Activated CD8-positive, alpha-beta memory T cell treated with anti-CD3 and anti-CD28 coated beads, Interleukin-2, amount 10 ng/mL, durations not matched to agents 7 days and 5 days (primary cell): ENCODE measurements at regions not wholly inside any gene's neighbourhood (a gene's known extent, or its start where the extent isn't known, plus 50 kb on each side); places are given as distances from the start of the nearest gene placed in this dataset.

ENCODE experiments used
- ATAC-seq: fragments of 150-1000 bp; cut with Tn5 transposase; one replicate; pipeline ENCODE4 v1.10.0; 2021; ENCODE audit warnings: moderate library complexity
- CTCF ChIA-PET: fragments of 350-600 bp; sonication (Branson Sonifier 250); formaldehyde crosslinking; loops from one replicate; lab custom pipeline; 2021; ENCODE audit warnings: antibody characterized with exemption; lab: Charles Lee
- DNase-seq: peaks from one replicate; pipeline ENCODE4 v3.0.0-alpha.2; 2020
- H3K27ac Mint-ChIP-seq: one replicate; pipeline ENCODE4 v1.8.0; 2021; ENCODE audit warnings: mild to moderate bottlenecking, mixed read lengths
- H3K27me3 Mint-ChIP-seq: one replicate; pipeline ENCODE4 v1.8.0; 2021; ENCODE audit warnings: mixed read lengths
- H3K36me3 Mint-ChIP-seq: one replicate; pipeline ENCODE4 v1.8.0; 2021; ENCODE audit warnings: mild to moderate bottlenecking, mixed read lengths
- H3K4me1 Mint-ChIP-seq: one replicate; pipeline ENCODE4 v1.8.0; 2021; ENCODE audit warnings: mixed read lengths
- H3K4me3 Mint-ChIP-seq: one replicate; pipeline ENCODE4 v1.8.0; 2021; ENCODE audit warnings: mild to moderate bottlenecking, moderate library complexity, mixed read lengths
- H3K9me3 Mint-ChIP-seq: one replicate; pipeline ENCODE4 v1.8.0; 2022; ENCODE audit warnings: low read depth, mixed read lengths

DNA sequence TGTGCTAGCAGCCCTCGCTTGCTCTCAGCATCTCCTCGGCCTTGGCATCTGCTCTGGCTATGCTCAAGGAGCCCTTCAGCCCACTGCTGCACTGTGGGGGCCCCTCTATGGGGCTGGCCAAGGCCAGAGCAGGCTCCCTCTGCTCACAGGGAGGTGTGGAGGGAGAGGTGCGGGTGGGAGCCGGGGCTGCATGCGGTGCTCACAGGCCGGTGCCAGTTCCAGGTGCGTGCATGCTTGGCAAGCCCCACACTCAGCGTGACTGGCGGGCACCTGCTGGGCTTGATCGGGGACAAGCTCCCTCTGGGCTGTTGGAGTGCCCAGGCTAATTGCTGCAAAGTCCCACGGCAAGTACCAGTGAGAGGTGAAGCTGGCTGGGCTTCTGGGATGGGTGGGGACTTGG is 170.5 kb downstream of the TRIM36 start:
- no peaks in the 10 kb centered on the region for H3K9me3 Mint-ChIP-seq
- CTCF ChIA-PET = no interaction called here
- ATAC-seq (no peak), DNase-seq (no peak)
- no peaks in the 10 kb centered on the region for H3K27me3 Mint-ChIP-seq
- H3K36me3 Mint-ChIP-seq = no peaks in the 10 kb centered on the region
- no peaks in the 10 kb centered on the region for H3K4me1 Mint-ChIP-seq
- no peak overlapping the region for H3K4me3 Mint-ChIP-seq
- H3K27ac Mint-ChIP-seq = no peak overlapping the region

DNA sequence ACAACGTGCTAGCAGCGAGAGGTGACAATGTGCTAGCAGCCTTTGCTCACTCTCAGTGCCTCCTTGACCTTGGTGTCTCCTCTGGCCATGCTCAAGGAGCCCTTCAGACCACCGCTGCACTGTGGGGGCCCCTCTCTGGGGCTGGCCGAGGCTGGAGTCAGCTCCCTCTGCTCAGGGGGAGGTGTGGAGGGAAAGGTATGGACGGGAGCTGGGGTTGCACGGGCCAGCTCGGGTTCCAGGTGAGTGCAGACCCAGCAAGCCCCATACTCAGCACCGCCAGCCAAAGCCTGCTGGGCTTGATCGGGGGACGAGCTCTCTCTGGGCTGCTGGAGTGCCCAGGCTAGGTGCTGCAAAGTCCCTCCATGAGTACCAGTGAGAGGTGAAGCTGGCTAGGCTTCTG is 180.2 kb downstream of the TRIM36 start:
- H3K27ac Mint-ChIP-seq = no peak overlapping the region
- H3K27me3 Mint-ChIP-seq = no peaks in the 10 kb centered on the region
- CTCF ChIA-PET = no interaction called here
- no peak for ATAC-seq
- H3K9me3 Mint-ChIP-seq = no peaks in the 10 kb centered on the region
- no peaks in the 10 kb centered on the region for H3K36me3 Mint-ChIP-seq
- H3K4me1 Mint-ChIP-seq = peaks cover 3% of the 10 kb centered on the region
- no peak for DNase-seq
- no peak overlapping the region for H3K4me3 Mint-ChIP-seq

DNA sequence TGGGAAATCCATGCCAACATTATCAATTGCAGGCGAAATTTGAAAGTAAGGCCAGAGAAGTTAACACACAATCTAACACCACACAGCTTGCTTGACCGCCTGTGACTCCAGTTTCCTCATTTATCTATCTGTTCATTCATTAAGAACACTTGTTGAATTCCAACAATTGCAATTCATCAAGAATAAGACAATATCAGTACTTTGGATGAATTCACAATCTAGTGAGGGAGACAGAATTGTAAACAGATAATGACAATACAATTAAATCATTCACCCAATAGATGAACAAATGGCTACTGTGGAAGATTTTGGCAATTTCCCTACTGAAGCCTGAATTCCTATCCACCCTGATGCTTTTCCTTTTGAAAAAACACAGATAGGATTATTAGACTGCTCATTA is 181.6 kb downstream of the TRIM36 start:
- CTCF ChIA-PET = no interaction called here
- ATAC-seq (no peak), DNase-seq (no peak)
- peaks cover 3% of the 10 kb centered on the region for H3K4me1 Mint-ChIP-seq
- H3K36me3 Mint-ChIP-seq = no peaks in the 10 kb centered on the region
- no peak overlapping the region for H3K4me3 Mint-ChIP-seq
- H3K27me3 Mint-ChIP-seq = no peaks in the 10 kb centered on the region
- no peak overlapping the region for H3K27ac Mint-ChIP-seq
- H3K9me3 Mint-ChIP-seq = no peaks in the 10 kb centered on the region

DNA sequence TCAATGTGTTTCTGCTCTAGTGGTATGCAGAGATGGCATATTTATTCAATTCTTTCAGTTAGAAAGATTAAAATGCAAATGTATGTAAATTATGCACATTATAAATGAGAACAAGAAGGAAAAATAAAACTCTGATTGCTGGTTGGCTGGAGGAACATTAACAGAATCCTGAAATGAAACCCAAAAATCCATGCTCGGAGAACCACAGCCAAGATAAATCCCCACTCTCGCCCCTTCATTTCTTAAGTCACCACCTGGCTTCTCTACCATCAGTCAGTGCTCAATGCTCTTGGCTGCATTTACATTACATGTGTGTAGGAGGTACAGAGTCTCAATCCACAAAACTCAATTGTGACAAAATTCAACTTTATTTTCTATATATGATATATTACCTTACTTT is 184.9 kb downstream of the TRIM36 start:
- H3K27ac Mint-ChIP-seq = no peak overlapping the region
- H3K4me1 Mint-ChIP-seq = peaks cover 3% of the 10 kb centered on the region
- ATAC-seq (no peak), DNase-seq (no peak)
- no peak overlapping the region for H3K4me3 Mint-ChIP-seq
- no peaks in the 10 kb centered on the region for H3K9me3 Mint-ChIP-seq
- H3K36me3 Mint-ChIP-seq = no peaks in the 10 kb centered on the region
- no peaks in the 10 kb centered on the region for H3K27me3 Mint-ChIP-seq
- CTCF ChIA-PET = no interaction called here

DNA sequence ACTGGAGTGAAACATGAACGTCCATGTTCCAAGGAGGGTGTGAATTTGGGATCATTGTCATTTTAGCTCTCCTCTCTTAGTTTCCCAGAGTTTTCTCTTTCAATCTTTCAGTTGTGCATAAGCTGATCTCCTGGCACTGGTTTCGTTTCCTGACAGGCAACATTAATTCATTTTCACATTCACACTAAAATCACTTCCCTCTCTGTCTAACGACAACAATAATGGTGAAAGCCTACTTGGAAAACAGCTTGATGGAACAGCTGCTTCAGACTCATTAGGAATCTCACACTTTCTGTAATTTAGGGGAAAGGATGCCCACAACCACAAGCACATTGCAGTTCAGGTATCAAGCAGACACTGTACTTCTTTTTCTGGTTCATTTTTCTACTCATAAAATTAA is 188.6 kb downstream of the TRIM36 start:
- H3K27ac Mint-ChIP-seq = no peak overlapping the region
- H3K4me1 Mint-ChIP-seq = peaks cover 3% of the 10 kb centered on the region
- no peak overlapping the region for H3K4me3 Mint-ChIP-seq
- H3K9me3 Mint-ChIP-seq = no peaks in the 10 kb centered on the region
- CTCF ChIA-PET = no interaction called here
- DNase-seq = no peak
- no peaks in the 10 kb centered on the region for H3K27me3 Mint-ChIP-seq
- H3K36me3 Mint-ChIP-seq = no peaks in the 10 kb centered on the region
- no peak for ATAC-seq

DNA sequence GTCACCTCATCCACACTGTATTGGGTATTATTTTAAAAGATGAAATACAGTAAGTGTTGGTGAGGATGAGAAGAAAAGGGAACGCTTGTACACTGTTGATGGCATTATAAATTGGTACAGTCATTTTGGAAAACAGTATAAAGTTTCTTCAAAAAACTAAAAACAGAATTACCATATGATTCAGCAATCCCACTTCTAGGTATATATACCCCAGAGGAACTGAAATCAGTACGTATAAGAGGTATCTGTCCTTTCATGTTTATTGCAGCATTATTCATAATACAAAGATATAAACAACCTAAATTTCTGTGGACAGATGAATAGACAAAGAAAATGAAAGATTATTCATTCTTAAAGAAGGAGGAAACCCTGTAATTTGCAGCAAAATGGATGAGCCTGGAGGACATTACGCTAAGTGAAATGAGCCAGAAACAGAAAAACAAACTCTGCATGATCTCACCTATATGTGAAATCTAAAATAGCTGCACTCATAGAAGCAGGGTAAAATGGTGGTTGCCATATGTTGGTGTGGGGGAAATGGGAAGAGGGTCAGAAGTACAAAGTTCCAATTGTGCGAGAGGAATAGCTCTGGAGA is 191.6 kb downstream of the TRIM36 start:
- ATAC-seq (no peak), DNase-seq (no peak)
- Mint-ChIP-seq H3K27ac (no peak overlapping the region), H3K9me3 (no peaks in the 10 kb centered on the region), H3K27me3 (no peaks in the 10 kb centered on the region), H3K36me3 (no peaks in the 10 kb centered on the region), H3K4me1 (no peaks in the 10 kb centered on the region), H3K4me3 (no peak overlapping the region)
- CTCF ChIA-PET = no interaction called here

DNA sequence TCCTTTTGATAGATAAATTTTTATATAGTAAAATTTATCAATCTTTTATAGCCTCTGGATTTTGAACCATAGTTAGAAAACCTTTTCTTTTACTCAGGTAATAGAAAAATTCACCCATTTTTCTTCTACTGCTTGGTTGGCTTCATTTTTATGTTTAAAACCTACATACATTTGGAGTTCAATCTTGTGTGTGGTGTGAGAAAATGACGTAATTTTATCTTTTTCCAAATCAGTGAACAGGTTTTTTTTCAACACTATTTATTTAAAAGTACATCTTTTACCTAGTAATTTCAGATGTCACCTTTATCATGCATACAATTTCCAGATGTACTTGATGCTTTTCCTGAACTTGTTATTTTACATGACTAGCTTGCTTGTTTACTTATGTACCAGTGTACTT is 200.2 kb downstream of the TRIM36 start:
- no peak for DNase-seq
- H3K27ac Mint-ChIP-seq = no peak overlapping the region
- no peak for ATAC-seq
- H3K4me3 Mint-ChIP-seq = no peak overlapping the region
- CTCF ChIA-PET = no interaction called here
- H3K36me3 Mint-ChIP-seq = no peaks in the 10 kb centered on the region
- no peaks in the 10 kb centered on the region for H3K27me3 Mint-ChIP-seq
- no peaks in the 10 kb centered on the region for H3K9me3 Mint-ChIP-seq
- no peaks in the 10 kb centered on the region for H3K4me1 Mint-ChIP-seq

DNA sequence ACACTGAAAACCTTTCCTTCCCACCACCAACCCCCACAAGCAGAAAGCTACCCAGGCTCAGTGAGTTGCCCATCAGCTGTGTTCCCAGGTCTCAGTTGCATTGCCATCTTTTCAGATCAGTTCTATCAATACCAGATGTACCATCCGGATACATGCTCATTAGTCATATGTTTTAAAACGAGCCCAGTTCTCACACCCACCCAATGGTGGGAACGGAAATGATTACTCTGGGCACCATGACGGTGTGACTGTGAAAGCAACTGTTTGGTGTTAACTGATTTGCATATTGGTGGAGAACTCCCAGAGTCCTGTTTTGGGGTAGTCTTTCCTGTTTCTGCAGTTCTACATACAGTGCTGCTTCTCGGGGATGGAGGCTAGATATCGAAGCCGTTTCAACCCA is 212.3 kb downstream of the TRIM36 start:
- H3K4me1 Mint-ChIP-seq = no peaks in the 10 kb centered on the region
- no peaks in the 10 kb centered on the region for H3K9me3 Mint-ChIP-seq
- no peak overlapping the region for H3K27ac Mint-ChIP-seq
- H3K27me3 Mint-ChIP-seq = no peaks in the 10 kb centered on the region
- H3K4me3 Mint-ChIP-seq = no peak overlapping the region
- DNase-seq (no peak), ATAC-seq (no peak)
- H3K36me3 Mint-ChIP-seq = no peaks in the 10 kb centered on the region
- CTCF ChIA-PET = no interaction called here

DNA sequence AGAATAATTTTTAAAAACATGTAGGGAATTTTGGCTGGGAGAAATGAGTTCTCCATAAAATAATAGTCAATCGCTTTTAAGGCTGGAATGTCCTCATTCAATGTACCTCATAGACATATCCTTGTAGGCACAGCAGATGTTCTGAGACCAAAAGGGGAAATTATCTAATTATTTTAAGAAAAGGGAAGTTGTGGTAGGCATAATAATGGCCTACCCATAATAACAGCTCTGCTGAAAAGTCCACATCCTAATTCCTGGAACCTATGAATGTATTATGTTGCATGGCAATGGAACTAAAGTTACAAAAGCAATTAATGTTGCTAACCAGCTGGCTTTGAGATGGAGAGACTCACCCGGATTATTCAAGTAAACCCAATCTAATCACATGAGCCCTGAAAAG is 216.1 kb downstream of the TRIM36 start:
- no peaks in the 10 kb centered on the region for H3K9me3 Mint-ChIP-seq
- no peak for DNase-seq
- CTCF ChIA-PET = no interaction called here
- H3K27me3 Mint-ChIP-seq = no peaks in the 10 kb centered on the region
- no peak overlapping the region for H3K4me3 Mint-ChIP-seq
- H3K36me3 Mint-ChIP-seq = no peaks in the 10 kb centered on the region
- no peaks in the 10 kb centered on the region for H3K4me1 Mint-ChIP-seq
- ATAC-seq = no peak
- H3K27ac Mint-ChIP-seq = no peak overlapping the region

DNA sequence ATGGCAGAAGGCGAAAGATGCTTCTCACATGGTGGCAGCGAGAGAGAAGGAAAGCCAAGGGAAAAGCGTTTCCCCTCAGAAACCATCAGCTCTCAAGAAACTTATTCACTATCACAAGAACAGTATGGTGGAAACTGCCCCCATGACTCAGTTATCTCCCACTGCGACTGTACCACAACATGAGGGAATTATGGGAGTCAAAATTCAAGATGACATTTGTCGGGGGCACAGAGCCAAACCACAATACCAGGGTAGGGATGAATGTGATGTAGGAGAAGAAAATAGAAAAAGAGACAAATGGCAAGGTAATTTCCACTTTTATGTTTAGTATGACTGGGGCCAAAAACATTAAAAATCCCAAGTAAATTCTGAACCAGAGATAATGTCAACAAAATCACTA is 216.8 kb downstream of the TRIM36 start:
- H3K27ac Mint-ChIP-seq = no peak overlapping the region
- DNase-seq = no peak
- H3K4me1 Mint-ChIP-seq = no peaks in the 10 kb centered on the region
- CTCF ChIA-PET = no interaction called here
- ATAC-seq = no peak
- no peak overlapping the region for H3K4me3 Mint-ChIP-seq
- no peaks in the 10 kb centered on the region for H3K36me3 Mint-ChIP-seq
- no peaks in the 10 kb centered on the region for H3K27me3 Mint-ChIP-seq
- no peaks in the 10 kb centered on the region for H3K9me3 Mint-ChIP-seq

DNA sequence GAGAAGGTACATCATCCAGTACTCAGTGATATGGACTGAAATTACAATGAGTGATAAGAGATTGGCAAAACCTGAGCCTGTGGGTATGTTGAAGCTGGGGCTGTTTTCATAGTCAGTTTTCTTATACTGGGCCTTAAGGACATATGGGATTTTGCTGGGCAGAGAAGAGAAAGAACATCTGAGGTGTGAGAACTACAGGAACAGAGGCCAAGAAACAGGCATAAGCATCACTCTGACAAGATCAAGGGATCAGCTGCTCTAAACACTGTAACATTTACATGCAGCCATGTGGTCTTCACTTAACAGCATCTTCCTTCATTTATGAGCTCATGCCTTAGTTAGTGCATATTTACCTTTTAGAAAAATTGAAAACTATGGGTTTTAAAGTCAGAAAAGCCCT is 220.0 kb downstream of the TRIM36 start:
- H3K27ac Mint-ChIP-seq = no peak overlapping the region
- no peak overlapping the region for H3K4me3 Mint-ChIP-seq
- DNase-seq (no peak), ATAC-seq (no peak)
- H3K4me1 Mint-ChIP-seq = no peaks in the 10 kb centered on the region
- H3K36me3 Mint-ChIP-seq = no peaks in the 10 kb centered on the region
- CTCF ChIA-PET = no interaction called here
- no peaks in the 10 kb centered on the region for H3K9me3 Mint-ChIP-seq
- H3K27me3 Mint-ChIP-seq = no peaks in the 10 kb centered on the region

DNA sequence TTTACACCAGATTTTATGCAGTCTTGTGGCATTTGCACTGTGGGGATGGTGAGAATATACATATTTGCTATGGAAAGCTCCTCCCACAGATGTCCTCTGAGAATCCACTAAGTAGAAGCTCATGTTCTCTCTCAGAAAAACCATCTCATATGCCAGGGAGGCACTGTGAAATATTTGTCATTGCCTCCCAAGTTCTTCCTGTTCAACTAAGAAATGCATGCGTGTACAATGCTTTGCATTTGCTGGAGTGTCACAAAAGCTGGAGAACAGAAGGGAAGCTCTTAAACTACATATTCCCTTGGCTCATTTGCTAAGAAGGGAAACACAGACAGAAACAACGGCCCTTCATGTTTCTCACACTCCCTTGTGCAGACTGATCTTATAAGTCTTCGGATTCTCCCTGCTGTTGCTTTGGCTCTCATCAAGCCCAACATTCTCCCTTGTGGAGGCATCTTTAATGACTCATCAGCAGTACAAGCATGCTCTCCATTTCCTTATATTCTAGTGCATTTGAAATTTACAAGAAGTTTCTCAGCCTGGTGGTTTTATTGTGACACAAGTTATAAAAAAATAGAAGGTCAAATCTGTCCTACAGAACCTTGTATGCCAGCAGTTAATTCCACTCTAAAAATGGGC is 220.6 kb downstream of the TRIM36 start:
- ATAC-seq (no peak), DNase-seq (no peak)
- H3K27ac Mint-ChIP-seq = no peak overlapping the region
- CTCF ChIA-PET = no interaction called here
- no peak overlapping the region for H3K4me3 Mint-ChIP-seq
- H3K4me1 Mint-ChIP-seq = no peaks in the 10 kb centered on the region
- no peaks in the 10 kb centered on the region for H3K27me3 Mint-ChIP-seq
- no peaks in the 10 kb centered on the region for H3K9me3 Mint-ChIP-seq
- H3K36me3 Mint-ChIP-seq = no peaks in the 10 kb centered on the region

DNA sequence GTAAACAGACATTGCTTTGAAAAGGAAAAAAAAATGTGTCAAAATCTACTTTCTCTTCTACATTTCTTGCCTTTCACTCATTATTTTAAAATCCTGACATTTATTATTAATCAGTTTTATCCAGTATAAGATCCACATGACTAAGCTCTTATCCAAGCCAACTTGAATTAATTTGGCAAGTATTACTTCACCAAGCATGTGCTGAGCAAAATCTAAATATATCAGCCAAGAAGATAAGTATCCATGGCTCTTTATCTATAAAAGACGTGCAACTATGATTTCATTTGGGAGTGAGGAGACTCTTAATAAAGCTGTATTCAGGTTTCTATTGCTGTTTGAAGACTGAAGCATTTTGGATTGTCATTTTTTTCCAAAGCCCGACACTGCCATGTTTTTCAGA is 221.3 kb downstream of the TRIM36 start:
- Mint-ChIP-seq H3K4me3 (no peak overlapping the region), H3K27me3 (no peaks in the 10 kb centered on the region), H3K27ac (no peak overlapping the region), H3K36me3 (no peaks in the 10 kb centered on the region), H3K4me1 (no peaks in the 10 kb centered on the region), H3K9me3 (no peaks in the 10 kb centered on the region)
- CTCF ChIA-PET = no interaction called here
- DNase-seq (no peak), ATAC-seq (no peak)

DNA sequence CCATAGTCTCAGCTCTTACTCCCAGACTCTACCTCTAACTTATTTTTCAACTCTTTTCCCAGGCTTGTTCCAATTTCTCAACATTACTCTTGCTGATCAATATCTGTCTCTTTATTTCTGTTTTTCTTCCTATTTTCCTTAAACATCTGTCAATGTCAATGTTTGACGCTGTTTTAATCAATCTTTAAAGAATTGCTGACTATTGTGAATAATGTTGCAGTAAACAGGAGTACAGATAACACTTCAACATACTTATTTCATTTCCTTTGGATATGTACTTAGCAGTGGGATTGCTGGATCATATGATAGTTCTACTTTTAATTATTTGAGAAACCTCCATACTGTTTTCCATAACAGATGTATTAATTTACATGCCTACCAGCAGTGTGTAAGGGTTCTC is 229.0 kb downstream of the TRIM36 start:
- no peak for ATAC-seq
- no peak overlapping the region for H3K27ac Mint-ChIP-seq
- no peaks in the 10 kb centered on the region for H3K4me1 Mint-ChIP-seq
- no peak for DNase-seq
- no peaks in the 10 kb centered on the region for H3K27me3 Mint-ChIP-seq
- H3K9me3 Mint-ChIP-seq = peaks cover 13% of the 10 kb centered on the region
- H3K36me3 Mint-ChIP-seq = no peaks in the 10 kb centered on the region
- H3K4me3 Mint-ChIP-seq = no peak overlapping the region
- CTCF ChIA-PET = no interaction called here

DNA sequence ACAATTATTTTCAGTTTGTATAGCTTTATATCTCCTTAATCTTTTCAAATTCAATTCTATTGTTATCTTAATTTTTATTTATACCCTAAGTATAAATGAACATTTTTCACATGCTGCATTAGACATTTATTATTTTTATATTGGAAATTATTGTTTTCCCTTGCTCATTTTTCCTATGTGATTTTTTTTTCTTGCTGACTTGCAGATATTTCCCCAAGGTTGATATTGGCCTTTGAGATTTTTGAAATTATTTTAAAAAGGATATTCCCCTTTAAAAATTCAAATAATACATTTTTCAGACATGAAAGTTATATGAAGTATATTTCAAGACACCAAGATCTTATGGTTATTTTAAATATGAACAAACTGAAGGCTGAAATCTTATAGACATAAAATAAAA is 234.2 kb downstream of the TRIM36 start:
- Mint-ChIP-seq H3K36me3 (no peaks in the 10 kb centered on the region), H3K9me3 (peaks cover 8% of the 10 kb centered on the region), H3K4me1 (no peaks in the 10 kb centered on the region), H3K27ac (no peak overlapping the region), H3K27me3 (no peaks in the 10 kb centered on the region), H3K4me3 (no peak overlapping the region)
- CTCF ChIA-PET = no interaction called here
- no peak for ATAC-seq
- no peak for DNase-seq
